ENCODE measurements at regions not wholly inside any gene's neighbourhood (a gene's known extent, or its start where the extent isn't known, plus 50 kb on each side); places are given as distances from the start of the nearest gene placed in this dataset.

DNA sequence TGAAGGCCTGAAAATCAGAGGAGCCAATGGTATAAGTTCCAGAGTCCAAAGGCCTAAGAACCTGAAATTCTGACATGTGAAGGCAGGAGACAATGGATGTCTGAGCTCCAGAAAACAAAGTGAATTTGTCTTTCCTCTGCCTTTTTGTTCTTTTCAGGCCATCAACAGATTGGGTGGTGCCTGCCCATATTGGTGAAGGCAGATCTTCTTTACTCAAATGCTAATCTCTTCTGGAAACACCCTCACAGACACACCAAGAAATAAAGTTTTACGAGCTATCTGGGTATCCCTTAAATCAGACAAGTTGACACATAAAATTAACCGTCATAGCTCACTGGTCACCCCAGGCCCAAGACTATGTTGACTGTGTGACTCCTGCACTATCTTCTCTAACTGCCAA, 163.8 kb upstream of the NCKAP5 start:
- TF ChIP-seq, protein P1, sequence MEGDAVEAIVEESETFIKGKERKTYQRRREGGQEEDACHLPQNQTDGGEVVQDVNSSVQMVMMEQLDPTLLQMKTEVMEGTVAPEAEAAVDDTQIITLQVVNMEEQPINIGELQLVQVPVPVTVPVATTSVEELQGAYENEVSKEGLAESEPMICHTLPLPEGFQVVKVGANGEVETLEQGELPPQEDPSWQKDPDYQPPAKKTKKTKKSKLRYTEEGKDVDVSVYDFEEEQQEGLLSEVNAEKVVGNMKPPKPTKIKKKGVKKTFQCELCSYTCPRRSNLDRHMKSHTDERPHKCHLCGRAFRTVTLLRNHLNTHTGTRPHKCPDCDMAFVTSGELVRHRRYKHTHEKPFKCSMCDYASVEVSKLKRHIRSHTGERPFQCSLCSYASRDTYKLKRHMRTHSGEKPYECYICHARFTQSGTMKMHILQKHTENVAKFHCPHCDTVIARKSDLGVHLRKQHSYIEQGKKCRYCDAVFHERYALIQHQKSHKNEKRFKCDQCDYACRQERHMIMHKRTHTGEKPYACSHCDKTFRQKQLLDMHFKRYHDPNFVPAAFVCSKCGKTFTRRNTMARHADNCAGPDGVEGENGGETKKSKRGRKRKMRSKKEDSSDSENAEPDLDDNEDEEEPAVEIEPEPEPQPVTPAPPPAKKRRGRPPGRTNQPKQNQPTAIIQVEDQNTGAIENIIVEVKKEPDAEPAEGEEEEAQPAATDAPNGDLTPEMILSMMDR (IDR thresholded peaks at IDR 0.05; ENCODE audit: unreplicated experiment) = no peak
- Mint-ChIP-seq H3K27me3 (ENCODE audit: insufficient read depth, unreplicated experiment) (no peaks in the 10 kb centered on the region), H3K27ac (ENCODE audit: low read depth, unreplicated experiment) (no peak overlapping the region), H3K4me1 (ENCODE audit: insufficient read depth, unreplicated experiment) (no peaks in the 10 kb centered on the region), H3K36me3 (ENCODE audit: insufficient read depth, unreplicated experiment) (no peaks in the 10 kb centered on the region), H3K9me3 (ENCODE audit: unreplicated experiment) (peaks cover 39% of the 10 kb centered on the region), H3K4me3 (ENCODE audit: unreplicated experiment) (no peak overlapping the region)
- POLR2A ChIA-PET = no interaction called here
- CTCF ChIA-PET = no interaction called here
- no TSS peak for BruUV-seq (replicated peaks)
- intact Hi-C loops (cut with micrococcal nuclease) = no loop called here
- DNase-seq (ENCODE audit: unreplicated experiment) = no peak

- H3K27ac Mint-ChIP-seq (ENCODE audit: low read depth, unreplicated experiment) = no peak overlapping the region
- no peaks in the 10 kb centered on the region for H3K27me3 Mint-ChIP-seq (ENCODE audit: insufficient read depth, unreplicated experiment)
- no TSS peak for BruUV-seq (replicated peaks)
- H3K4me1 Mint-ChIP-seq (ENCODE audit: insufficient read depth, unreplicated experiment) = no peaks in the 10 kb centered on the region
- TF ChIP-seq, protein P1 (IDR thresholded peaks at IDR 0.05; ENCODE audit: unreplicated experiment) = no peak
- no peak overlapping the region for H3K4me3 Mint-ChIP-seq (ENCODE audit: unreplicated experiment)
- no peak for DNase-seq (ENCODE audit: unreplicated experiment)
- H3K36me3 Mint-ChIP-seq (ENCODE audit: insufficient read depth, unreplicated experiment) = no peaks in the 10 kb centered on the region
- H3K9me3 Mint-ChIP-seq (ENCODE audit: unreplicated experiment) = peaks cover 39% of the 10 kb centered on the region
- CTCF ChIA-PET = no interaction called here
- intact Hi-C loops (cut with micrococcal nuclease) = no loop called here
- POLR2A ChIA-PET = no interaction called here
These were observed 165.0 kb upstream of the NCKAP5 start for GRCh38 chr2:133732982-133733900.

- BruUV-seq (replicated peaks) = no TSS peak
- H3K36me3 Mint-ChIP-seq (ENCODE audit: insufficient read depth, unreplicated experiment) = no peaks in the 10 kb centered on the region
- CTCF ChIA-PET = no interaction called here
- H3K27me3 Mint-ChIP-seq (ENCODE audit: insufficient read depth, unreplicated experiment) = no peaks in the 10 kb centered on the region
- no peak overlapping the region for H3K4me3 Mint-ChIP-seq (ENCODE audit: unreplicated experiment)
- POLR2A ChIA-PET = no interaction called here
- no peak overlapping the region for H3K27ac Mint-ChIP-seq (ENCODE audit: low read depth, unreplicated experiment)
- TF ChIP-seq, protein P1 (IDR thresholded peaks at IDR 0.05; ENCODE audit: unreplicated experiment) = no peak
- H3K4me1 Mint-ChIP-seq (ENCODE audit: insufficient read depth, unreplicated experiment) = no peaks in the 10 kb centered on the region
- H3K9me3 Mint-ChIP-seq (ENCODE audit: unreplicated experiment) = peaks cover 39% of the 10 kb centered on the region
- no peak for DNase-seq (ENCODE audit: unreplicated experiment)
- intact Hi-C loops (cut with micrococcal nuclease) = no loop called here
These were observed 165.6 kb upstream of the NCKAP5 start for GRCh38 chr2:133733901-133734255.

- Mint-ChIP-seq H3K9me3 (ENCODE audit: unreplicated experiment) (peaks cover 35% of the 10 kb centered on the region), H3K4me3 (ENCODE audit: unreplicated experiment) (no peak overlapping the region), H3K4me1 (ENCODE audit: insufficient read depth, unreplicated experiment) (no peaks in the 10 kb centered on the region), H3K27ac (ENCODE audit: low read depth, unreplicated experiment) (no peak overlapping the region), H3K36me3 (ENCODE audit: insufficient read depth, unreplicated experiment) (no peaks in the 10 kb centered on the region), H3K27me3 (ENCODE audit: insufficient read depth, unreplicated experiment) (no peaks in the 10 kb centered on the region)
- no TSS peak for BruUV-seq (replicated peaks)
- ChIA-PET POLR2A (interaction anchor here (0.6 kb wide), 1 partner anchor 97 kb away, joined by 3 read pairs; no protein-coding TSS in a partner anchor), CTCF (interaction anchor here (1.2 kb wide), 1 partner anchor 21 kb away, joined by 3 read pairs; no protein-coding TSS in a partner anchor)
- DNase-seq (ENCODE audit: unreplicated experiment) = no peak
- TF ChIP-seq, protein P1 (IDR thresholded peaks at IDR 0.05; ENCODE audit: unreplicated experiment) = no peak
- intact Hi-C loops (cut with micrococcal nuclease) = no loop called here
These were observed 166.6 kb upstream of the NCKAP5 start for GRCh38 chr2:133734716-133735495.
